Mesenchymal stem cell (in vitro differentiated cells and primary cell): ENCODE measurements at regions not wholly inside any gene's neighbourhood (a gene's known extent, or its start where the extent isn't known, plus 50 kb on each side); places are given as distances from the start of the nearest gene placed in this dataset.

Experiments
- DNase-seq: peaks from one replicate; pipeline ENCODE4 v3.0.0-alpha.2; 2013
- H2AFZ ChIP-seq: one replicate; pipeline ENCODE4 v1.6.1; 2013; ENCODE audit warnings: low read depth, mild to moderate bottlenecking, control low read depth, inconsistent platforms, low read length, moderate library complexity
- H2AK5ac ChIP-seq: 2 replicates; pipeline ENCODE4 v1.6.1; 2013; ENCODE audit warnings: low read length, moderate library complexity, mild to moderate bottlenecking, inconsistent platforms; ENCODE audit not compliant: severe bottlenecking
- H2BK120ac ChIP-seq: one replicate; pipeline ENCODE4 v1.6.1; 2013; ENCODE audit warnings: low read depth, mild to moderate bottlenecking, inconsistent platforms, low read length, moderate library complexity
- H2BK12ac ChIP-seq, 2 experiments: one replicate each; pipeline ENCODE4 v1.6.1; 2013; ENCODE audit warnings: inconsistent platforms in 2 of 2, low read length in 2 of 2, mild to moderate bottlenecking in 2 of 2, moderate library complexity in 2 of 2, control low read depth in 1 of 2
- H2BK15ac ChIP-seq: one replicate; pipeline ENCODE4 v1.6.1; 2013; ENCODE audit warnings: mild to moderate bottlenecking, low read depth, inconsistent platforms; ENCODE audit not compliant: poor library complexity, severe bottlenecking
- H2BK5ac ChIP-seq: 2 replicates; pipeline ENCODE4 v1.6.1; 2013; ENCODE audit warnings: low read depth, mild to moderate bottlenecking, low read length, control low read depth, inconsistent platforms; ENCODE audit not compliant: poor library complexity, severe bottlenecking
- H3K14ac ChIP-seq, 2 experiments: one replicate each; pipeline ENCODE4 v1.6.1; 2013; ENCODE audit warnings: inconsistent platforms in 2 of 2, low read length in 2 of 2, control low read depth in 1 of 2, mild to moderate bottlenecking in 1 of 2, moderate library complexity in 1 of 2
- H3K18ac ChIP-seq, 2 experiments: one replicate each; pipeline ENCODE4 v1.6.1; 2013; ENCODE audit warnings: inconsistent platforms in 2 of 2, low read length in 2 of 2, control low read depth in 1 of 2, low read depth in 1 of 2, mild to moderate bottlenecking in 1 of 2
- H3K23ac ChIP-seq, 2 experiments: one replicate each; pipeline ENCODE4 v1.6.1; 2013; ENCODE audit warnings: inconsistent platforms in 2 of 2, low read length in 2 of 2, mild to moderate bottlenecking in 2 of 2, moderate library complexity in 2 of 2, control low read depth in 1 of 2
- H3K27ac ChIP-seq: 2 replicates; pipeline ENCODE4 v1.5.1; 2013; ENCODE audit warnings: mild to moderate bottlenecking, moderate library complexity, low read length, control low read depth, inconsistent platforms; ENCODE audit not compliant: poor library complexity, severe bottlenecking
- H3K27me3 ChIP-seq, 2 experiments: 2 replicates each; pipeline versions ENCODE4 v1.6.1 to v1.7.0; 2013; ENCODE audit warnings: low read length in 2 of 2, mild to moderate bottlenecking in 2 of 2, moderate library complexity in 2 of 2, control low read depth in 1 of 2, inconsistent platforms in 1 of 2; ENCODE audit not compliant: control insufficient read depth in 1 of 2, insufficient read depth in 1 of 2
- H3K36me3 ChIP-seq, 2 experiments: 2 replicates each; pipeline versions ENCODE4 v1.6.1 to v1.7.0; 2013; ENCODE audit warnings: low read length in 2 of 2, control low read depth in 1 of 2, inconsistent platforms in 1 of 2, low read depth in 1 of 2, mild to moderate bottlenecking in 1 of 2; ENCODE audit not compliant: insufficient read depth in 2 of 2, control insufficient read depth in 1 of 2
- H3K4ac ChIP-seq, 2 experiments: one replicate each; pipeline ENCODE4 v1.6.1; 2013; ENCODE audit warnings: inconsistent platforms in 2 of 2, low read length in 2 of 2, mild to moderate bottlenecking in 2 of 2, moderate library complexity in 2 of 2, control low read depth in 1 of 2, low read depth in 1 of 2
- H3K4me1 ChIP-seq: 2 replicates; pipeline ENCODE4 v1.6.1; 2013; ENCODE audit warnings: low read depth, low read length, control low read depth; ENCODE audit not compliant: control insufficient read depth, insufficient read depth
- H3K4me2 ChIP-seq: 2 replicates; pipeline ENCODE4 v1.6.1; 2013; ENCODE audit warnings: low read length, mild to moderate bottlenecking, inconsistent platforms; ENCODE audit not compliant: poor library complexity, severe bottlenecking
- H3K4me3 ChIP-seq, 2 experiments: 2 replicates each; pipeline versions ENCODE4 v1.5.1 to v1.7.0; 2013; ENCODE audit warnings: low read length in 2 of 2, mild to moderate bottlenecking in 2 of 2, control low read depth in 1 of 2, low read depth in 1 of 2; ENCODE audit not compliant: insufficient read depth in 1 of 2
- H3K79me1 ChIP-seq: replicated peaks from 2 replicates; pipeline ENCODE4 v1.6.1; 2013; ENCODE audit warnings: mild to moderate bottlenecking, control low read depth, low read length, inconsistent platforms; ENCODE audit not compliant: poor library complexity, severe bottlenecking
- H3K9ac ChIP-seq: 2 replicates; pipeline ENCODE4 v1.7.0; 2013; ENCODE audit warnings: mild to moderate bottlenecking, low read length, moderate library complexity
- H3K9me3 ChIP-seq: 2 replicates; pipeline ENCODE4 v1.7.0; 2013; ENCODE audit warnings: mild to moderate bottlenecking, low read length; ENCODE audit not compliant: control insufficient read depth
- H4K8ac ChIP-seq: one replicate; pipeline ENCODE4 v1.6.1; 2013; ENCODE audit warnings: inconsistent platforms, mild to moderate bottlenecking, low read length, moderate library complexity
- H4K91ac ChIP-seq: one replicate; pipeline ENCODE4 v1.6.1; 2013; ENCODE audit warnings: mild to moderate bottlenecking, low read length, inconsistent platforms
- WGBS: methylation state at CpG from one replicate; pipeline ENCODE4 v1.1.7; 2013; ENCODE audit warnings: mixed read lengths; 5-methylcytosine and 5-hydroxymethylcytosine counted together

DNA sequence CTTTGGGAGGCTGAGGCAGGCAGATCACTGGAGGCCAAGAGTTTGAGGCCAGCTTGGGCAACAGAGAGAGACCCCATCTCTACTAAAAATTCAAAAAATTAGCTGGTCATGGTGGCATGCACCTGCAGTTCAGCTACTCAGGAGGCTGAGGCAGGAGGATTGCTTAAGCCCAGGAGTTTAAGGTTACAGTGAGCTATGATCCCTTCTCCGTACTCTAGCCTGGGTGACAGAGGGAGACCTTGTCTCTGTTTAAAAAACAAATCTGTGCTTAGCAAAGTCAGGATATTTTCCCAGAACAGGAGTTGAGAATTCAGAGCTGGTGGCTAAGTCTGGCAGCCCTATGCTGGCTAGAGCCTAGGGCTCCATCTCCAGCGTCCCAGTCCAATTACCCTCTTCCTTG, 142.9 kb upstream of the PZP start:
- H3K4me3 ChIP-seq, result no peak overlapping the region
- H3K23ac ChIP-seq, result no peak overlapping the region
- H3K9ac ChIP-seq, result no peak overlapping the region
- H3K18ac ChIP-seq, result no peak overlapping the region
- H2BK12ac ChIP-seq, result no peak overlapping the region
- H3K36me3 ChIP-seq, result no peaks in the 10 kb centered on the region
- H3K14ac ChIP-seq, result no peak overlapping the region
- H3K27me3 ChIP-seq, result no peaks in the 10 kb centered on the region
- no peak overlapping the region for H2BK5ac ChIP-seq
- whole genome bisulfite sequencing, result 85% methylated on average over 2 of the region's 2 CpGs
- no peak overlapping the region for H2BK15ac ChIP-seq
- H4K91ac ChIP-seq, result no peak overlapping the region
- peaks cover 9% of the 10 kb centered on the region for H3K9me3 ChIP-seq
- no peak overlapping the region for H4K8ac ChIP-seq
- no peaks in the 10 kb centered on the region for H3K4me1 ChIP-seq
- DNase-seq, result no peak
- H2AK5ac ChIP-seq, result no peak overlapping the region
- H3K4ac ChIP-seq, result no peak overlapping the region
- H3K27ac ChIP-seq, result no peak overlapping the region
- H2AFZ ChIP-seq, result no peak overlapping the region
- no peak overlapping the region for H3K4me2 ChIP-seq
- H3K79me1 ChIP-seq, result no peaks in the 10 kb centered on the region
- H2BK120ac ChIP-seq, result no peak overlapping the region

GRCh38 chr12:9349888-9350885, 142.0 kb upstream of the PZP start:
- Histone ChIP-seq H3K79me1 (no peaks in the 10 kb centered on the region), H3K14ac (no peak overlapping the region), H2BK15ac (no peak overlapping the region), H2BK5ac (no peak overlapping the region), H3K9ac (no peak overlapping the region), H3K4me2 (no peak overlapping the region), H4K8ac (no peak overlapping the region), H3K27me3 (no peaks in the 10 kb centered on the region), H3K23ac (no peak overlapping the region), H2AK5ac (no peak overlapping the region), H3K18ac (no peak overlapping the region), H3K27ac (no peak overlapping the region), H2AFZ (no peak overlapping the region), H3K4me3 (no peak overlapping the region), H3K36me3 (no peaks in the 10 kb centered on the region), H2BK12ac (no peak overlapping the region), H3K4me1 (no peaks in the 10 kb centered on the region), H2BK120ac (no peak overlapping the region), H3K4ac (no peak overlapping the region), H3K9me3 (peaks cover 9% of the 10 kb centered on the region), H4K91ac (no peak overlapping the region)
- peak; percentile 53 for DNase-seq
- WGBS, result 48% methylated on average over 16 of the region's 16 CpGs

GRCh38 chr12:9348906-9349518, 140.8 kb upstream of the PZP start:
- H3K27me3 ChIP-seq, result no peaks in the 10 kb centered on the region
- H4K91ac ChIP-seq, result no peak overlapping the region
- no peak overlapping the region for H2BK120ac ChIP-seq
- H2BK12ac ChIP-seq, result no peak overlapping the region
- H3K18ac ChIP-seq, result no peak overlapping the region
- no peak overlapping the region for H3K14ac ChIP-seq
- no peaks in the 10 kb centered on the region for H3K79me1 ChIP-seq
- no peak overlapping the region for H2BK5ac ChIP-seq
- peaks cover 8% of the 10 kb centered on the region for H3K9me3 ChIP-seq
- no peak overlapping the region for H3K4me2 ChIP-seq
- no peaks in the 10 kb centered on the region for H3K36me3 ChIP-seq
- no peaks in the 10 kb centered on the region for H3K4me1 ChIP-seq
- whole genome bisulfite sequencing, result 90% methylated on average over 29 of the region's 29 CpGs
- H3K4ac ChIP-seq, result no peak overlapping the region
- no peak overlapping the region for H4K8ac ChIP-seq
- H2AK5ac ChIP-seq, result no peak overlapping the region
- DNase-seq, result no peak
- no peak overlapping the region for H3K27ac ChIP-seq
- H2AFZ ChIP-seq, result no peak overlapping the region
- no peak overlapping the region for H3K4me3 ChIP-seq
- H2BK15ac ChIP-seq, result no peak overlapping the region
- H3K9ac ChIP-seq, result no peak overlapping the region
- H3K23ac ChIP-seq, result no peak overlapping the region

DNA sequence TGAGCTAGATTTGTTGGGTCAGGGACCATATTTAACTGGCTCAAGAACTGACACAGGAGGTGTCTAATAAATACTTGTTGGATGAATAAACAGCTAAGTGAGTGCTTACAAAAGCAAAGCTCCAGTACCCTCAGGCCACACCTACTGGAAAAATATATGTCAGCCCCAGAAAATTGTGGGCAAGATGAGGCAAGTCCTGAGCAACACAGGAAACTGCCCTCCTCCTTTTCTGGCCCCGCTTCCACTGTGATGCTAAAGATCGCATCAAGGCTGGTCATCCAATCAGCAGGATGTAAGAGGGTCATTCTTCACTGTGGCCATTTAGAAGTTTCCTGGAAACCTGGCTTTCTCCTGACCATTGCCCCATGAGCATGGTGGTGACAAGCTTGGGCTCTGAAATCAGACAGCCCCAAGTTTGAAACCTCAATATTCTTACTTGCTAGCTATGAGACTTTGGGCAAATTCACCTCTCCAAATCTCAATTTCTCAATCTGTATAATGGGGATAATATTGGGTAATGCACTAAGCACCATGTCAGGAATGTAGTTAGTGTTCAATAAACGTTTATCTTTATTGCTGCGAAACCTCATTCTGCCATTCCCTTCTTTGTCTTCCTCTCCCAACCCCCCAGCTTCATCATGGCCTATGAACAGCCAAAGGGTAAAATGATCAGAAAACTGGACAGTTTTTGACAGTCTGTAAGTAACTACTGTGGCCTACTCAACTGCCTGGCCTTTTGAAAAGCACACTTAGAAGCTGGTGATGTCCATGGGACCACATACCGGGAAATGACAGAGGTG, 139.3 kb upstream of the PZP start:
- H3K18ac ChIP-seq, result no peak overlapping the region
- H4K8ac ChIP-seq, result no peak overlapping the region
- H3K9ac ChIP-seq, result no peak overlapping the region
- H2AK5ac ChIP-seq, result no peak overlapping the region
- H3K9me3 ChIP-seq, result no peaks in the 10 kb centered on the region
- no peak overlapping the region for H2BK12ac ChIP-seq
- no peaks in the 10 kb centered on the region for H3K27me3 ChIP-seq
- H3K27ac ChIP-seq, result no peak overlapping the region
- H2BK15ac ChIP-seq, result no peak overlapping the region
- H3K4me2 ChIP-seq, result no peak overlapping the region
- no peak overlapping the region for H2BK5ac ChIP-seq
- peak; percentile 59 for DNase-seq
- no peak overlapping the region for H2BK120ac ChIP-seq
- no peak overlapping the region for H3K4ac ChIP-seq
- no peaks in the 10 kb centered on the region for H3K4me1 ChIP-seq
- no peaks in the 10 kb centered on the region for H3K36me3 ChIP-seq
- no peaks in the 10 kb centered on the region for H3K79me1 ChIP-seq
- no peak overlapping the region for H4K91ac ChIP-seq
- no peak overlapping the region for H3K4me3 ChIP-seq
- no peak overlapping the region for H3K14ac ChIP-seq
- no peak overlapping the region for H2AFZ ChIP-seq
- 75% methylated on average over 5 of the region's 5 CpGs for WGBS
- H3K23ac ChIP-seq, result no peak overlapping the region
